ENCODE measurements at regions not wholly inside any gene's neighbourhood (a gene's known extent, or its start where the extent isn't known, plus 50 kb on each side); places are given as distances from the start of the nearest gene placed in this dataset.
"Not testable (repeated sequence)": the region's sequence is repeated elsewhere in the genome, so short reads cannot be mapped to it uniquely, and the experiment has no call there.

GRCh38 chr6:51260003-51260402, 441.3 kb downstream of the TFAP2B start:
- no peak for DNase-seq

- no peak for DNase-seq
Measured at GRCh38 chr6:51261691-51262090, 443.0 kb downstream of the TFAP2B start.

- DNase-seq, result no peak
Measured at GRCh38 chr6:51265426-51265825, 446.8 kb downstream of the TFAP2B start.

GRCh38 chr6:51266604-51267003, 447.9 kb downstream of the TFAP2B start:
- DNase-seq, result no peak

- DNase-seq, result no peak
Measured at GRCh38 chr6:51268666-51269065, 450.0 kb downstream of the TFAP2B start.

- no peak for DNase-seq
Measured at GRCh38 chr6:51269876-51270275, 451.2 kb downstream of the TFAP2B start.

GRCh38 chr6:51271615-51272014, 452.9 kb downstream of the TFAP2B start:
- DNase-seq, result no peak

GRCh38 chr6:51273228-51273961, 454.7 kb downstream of the TFAP2B start:
- no peak for DNase-seq

- no peak for DNase-seq
Measured at GRCh38 chr6:51277474-51277873, 458.8 kb downstream of the TFAP2B start.

GRCh38 chr6:51282026-51282425, 463.4 kb downstream of the TFAP2B start:
- DNase-seq, result no peak

GRCh38 chr6:51283723-51284355, 465.2 kb downstream of the TFAP2B start:
- DNase-seq, result no peak

- DNase-seq, result no peak
Measured at GRCh38 chr6:51285876-51286275, 467.2 kb downstream of the TFAP2B start.

GRCh38 chr6:51289041-51289440, 470.4 kb downstream of the TFAP2B start:
- no peak for DNase-seq

GRCh38 chr6:51292659-51293058, 474.0 kb downstream of the TFAP2B start:
- no peak for DNase-seq

GRCh38 chr6:51299621-51300380, 481.1 kb downstream of the TFAP2B start:
- DNase-seq, result no peak

- no peak for DNase-seq
Measured at GRCh38 chr6:51300510-51300909, 481.8 kb downstream of the TFAP2B start.

GRCh38 chr6:51301962-51302361, 483.3 kb downstream of the TFAP2B start:
- DNase-seq, result no peak

GRCh38 chr6:51302431-51302830, 483.8 kb downstream of the TFAP2B start:
- no peak for DNase-seq

- DNase-seq, result no peak
Measured at GRCh38 chr6:51303338-51303737, 484.7 kb downstream of the TFAP2B start.

GRCh38 chr6:51314965-51315364, 496.3 kb downstream of the TFAP2B start:
- no peak for DNase-seq

GRCh38 chr6:51318674-51319073, 500.0 kb downstream of the TFAP2B start:
- DNase-seq, result no peak

- not testable (repeated sequence) for DNase-seq
Measured at GRCh38 chr6:51321477-51321876, 502.8 kb downstream of the TFAP2B start.

GRCh38 chr6:51322505-51322904, 503.8 kb downstream of the TFAP2B start:
- no peak for DNase-seq

GRCh38 chr6:51323056-51323455, 504.4 kb downstream of the TFAP2B start:
- no peak for DNase-seq

Data from dermis blood vessel endothelial cell (primary cell).